GM21576 (cell line): ENCODE measurements at regions not wholly inside any gene's neighbourhood (a gene's known extent, or its start where the extent isn't known, plus 50 kb on each side); places are given as distances from the start of the nearest gene placed in this dataset.
A peak's percentile ranks its signal among the peaks of the same experiment; 100 is the strongest.

Experiments used
- ATAC-seq: cut with Tn5 transposase; IDR thresholded peaks from one replicate; pipeline ENCODE4 v1.9.1; 2021; ENCODE audit warnings: mild to moderate bottlenecking, moderate library complexity; ENCODE audit not compliant: unreplicated experiment

- ATAC-seq = no peak
Observed at GRCh38 chrX:7294483-7294882, 146.5 kb upstream of the PUDP start.

DNA sequence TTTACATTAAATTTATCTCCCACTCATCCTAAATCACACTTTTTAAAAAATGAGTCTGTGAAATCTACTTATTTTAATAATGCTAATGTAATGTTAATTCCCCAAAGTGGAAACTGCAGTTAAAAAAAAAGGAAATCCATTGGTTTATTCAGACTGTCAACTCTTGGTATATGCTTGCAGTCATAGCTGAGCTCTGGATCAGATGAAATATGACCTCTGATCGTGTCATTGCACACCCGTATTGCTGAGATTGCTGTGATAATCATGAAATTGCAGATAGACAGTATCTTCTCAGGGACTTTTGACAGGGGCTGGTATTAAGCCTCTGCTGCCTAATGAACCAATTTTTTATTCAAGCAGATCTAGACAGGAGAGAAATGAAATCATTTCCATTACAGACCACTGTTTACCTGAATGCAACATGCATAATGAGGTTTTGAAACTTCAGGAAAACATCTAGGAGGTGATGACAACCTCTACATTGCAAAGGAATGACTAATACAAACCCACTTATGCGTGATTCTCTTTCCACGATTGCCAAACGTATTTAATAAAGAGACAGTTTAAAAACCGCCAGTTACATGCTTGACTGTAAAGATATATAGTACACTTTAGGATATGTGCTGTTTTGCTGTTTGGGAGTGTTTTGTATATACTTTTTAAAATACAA lies 138.3 kb upstream of the PUDP start:
- ATAC-seq = no peak

GRCh38 chrX:7285765-7286164 lies 137.8 kb upstream of the PUDP start:
- ATAC-seq = no peak

DNA sequence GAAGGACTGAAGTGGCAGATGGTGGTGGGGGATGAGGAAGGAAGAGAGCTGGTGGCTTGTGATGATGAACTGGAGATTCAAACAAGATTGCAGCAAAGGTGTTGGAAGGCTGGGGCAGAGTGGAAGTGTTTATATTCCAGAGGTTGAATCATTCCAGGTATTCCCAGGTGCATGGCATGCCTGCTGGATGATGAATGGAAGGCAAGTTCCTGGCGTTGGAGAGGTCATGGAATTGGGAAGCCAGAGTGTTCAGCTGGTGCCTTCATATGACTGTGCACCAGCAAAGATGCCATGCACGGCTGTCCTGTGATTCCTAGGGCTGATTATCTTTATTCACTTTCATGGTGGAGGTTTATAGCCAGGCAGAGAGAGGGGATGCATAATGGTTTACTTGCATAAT lies 135.8 kb upstream of the PUDP start:
- ATAC-seq = no peak

DNA sequence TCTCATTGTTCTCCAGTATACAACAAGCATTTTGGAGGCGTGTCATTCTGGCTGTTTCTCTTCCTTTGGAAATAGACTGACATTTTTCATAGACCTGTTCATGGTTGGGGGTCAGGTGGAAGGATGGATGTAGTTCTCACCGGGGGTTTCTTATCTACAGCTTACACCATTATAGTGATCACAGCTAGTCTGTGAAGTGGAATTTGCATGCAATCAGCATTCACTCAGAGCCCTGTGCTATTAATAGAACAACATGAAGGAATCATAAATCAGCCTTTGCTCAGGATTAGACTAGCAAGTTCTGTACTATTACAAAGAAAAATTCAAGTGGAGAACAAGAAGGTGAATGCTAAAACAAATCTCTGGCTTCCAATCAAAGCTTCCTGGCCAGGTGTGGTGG lies 132.6 kb upstream of the PUDP start:
- no peak for ATAC-seq

- no peak for ATAC-seq
Observed at GRCh38 chrX:7272346-7272745, 124.4 kb upstream of the PUDP start.

DNA sequence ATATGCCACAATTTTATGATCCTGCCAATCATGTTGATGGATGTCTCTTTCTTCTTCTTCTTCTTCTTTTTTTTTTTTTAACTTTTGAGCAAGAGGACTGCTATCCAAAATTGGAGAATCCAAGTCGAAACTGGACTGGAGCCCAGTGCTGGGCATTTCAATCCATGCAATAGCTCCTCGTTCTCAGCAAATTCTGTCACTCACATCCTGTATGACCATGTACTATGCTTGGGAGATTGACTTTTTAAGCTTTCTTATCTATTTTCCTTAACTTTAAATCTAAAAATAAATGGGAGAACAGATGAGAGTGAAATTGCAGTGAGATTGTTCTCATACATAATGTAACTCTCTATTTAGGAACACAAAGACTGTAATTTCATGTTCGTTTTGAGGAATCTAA lies 123.0 kb upstream of the PUDP start:
- ATAC-seq = no peak

DNA sequence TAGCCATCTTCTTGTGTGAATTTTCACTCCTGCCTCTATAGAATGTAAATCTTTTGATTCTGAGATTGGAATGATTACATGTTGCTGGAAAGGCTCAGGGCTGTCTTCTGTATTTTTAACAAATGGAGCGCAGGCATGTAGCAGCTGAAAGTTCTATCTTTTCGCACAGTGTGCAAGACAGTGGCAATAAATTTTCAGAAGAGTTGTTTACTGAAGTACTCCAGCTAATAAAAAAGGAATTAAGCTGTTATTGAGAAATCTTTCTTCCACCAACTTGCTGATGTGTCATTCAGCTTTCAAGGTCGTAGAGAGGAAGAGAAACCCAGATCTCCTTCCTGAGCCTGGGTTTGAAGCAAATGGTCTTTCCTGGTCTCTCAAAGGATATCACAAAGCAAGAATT lies 122.0 kb upstream of the PUDP start:
- ATAC-seq = no peak

DNA sequence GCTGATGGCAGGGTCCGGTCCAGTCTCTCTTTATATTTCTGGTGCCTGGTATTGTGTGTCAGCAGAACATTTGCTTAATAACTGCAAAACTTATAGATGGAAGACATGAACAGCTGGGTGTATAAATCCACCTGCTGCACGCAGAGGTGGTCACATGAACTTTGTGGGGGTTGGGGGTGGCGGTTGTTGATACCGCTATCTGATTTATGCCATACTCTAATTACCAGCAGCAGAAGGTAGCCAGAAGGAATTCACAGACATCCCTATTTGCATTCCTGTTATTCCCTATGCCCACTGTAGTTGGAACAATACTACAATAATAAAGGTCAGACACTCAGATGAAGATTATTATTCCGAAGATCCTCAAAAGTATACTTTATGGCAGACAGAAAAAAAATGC lies 121.6 kb upstream of the PUDP start:
- ATAC-seq = no peak

DNA sequence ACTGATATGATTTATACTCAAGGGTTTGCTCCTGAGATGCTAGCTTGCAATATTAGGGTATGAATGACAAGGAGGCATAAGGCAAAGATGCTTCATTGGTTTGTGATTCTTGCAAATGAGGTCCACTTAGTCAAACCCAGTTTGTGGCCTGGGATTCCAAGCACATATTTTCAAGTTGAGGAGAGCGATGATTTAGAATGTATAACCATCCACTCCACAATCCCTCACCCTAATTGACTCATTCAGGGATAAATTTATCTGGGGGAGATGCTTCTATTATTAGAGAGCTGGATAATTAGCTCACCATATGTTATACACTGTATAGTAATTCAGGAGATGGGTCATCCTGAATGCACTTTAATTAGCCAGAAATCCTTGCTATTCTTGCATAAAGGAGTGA lies 118.3 kb upstream of the PUDP start:
- no peak for ATAC-seq

DNA sequence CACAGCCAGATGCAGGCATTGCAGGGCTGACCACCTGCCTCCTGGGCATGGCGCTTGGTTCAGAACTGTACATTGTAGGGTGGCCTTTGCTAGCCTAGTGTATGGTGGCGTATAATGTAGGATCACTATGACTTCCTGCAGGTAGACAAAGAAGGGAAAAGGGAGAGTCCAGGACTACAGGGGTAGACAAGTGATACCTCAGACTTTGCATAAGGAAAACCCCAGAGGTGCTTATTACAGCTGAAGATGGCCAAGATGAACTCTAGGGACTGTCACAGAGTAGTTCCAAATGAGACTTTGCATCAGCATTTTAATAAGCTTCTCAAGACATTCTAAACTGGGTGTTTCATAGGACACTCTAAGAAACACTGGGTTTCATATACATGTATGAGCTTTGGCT lies 116.4 kb upstream of the PUDP start:
- ATAC-seq = peak; percentile 48

DNA sequence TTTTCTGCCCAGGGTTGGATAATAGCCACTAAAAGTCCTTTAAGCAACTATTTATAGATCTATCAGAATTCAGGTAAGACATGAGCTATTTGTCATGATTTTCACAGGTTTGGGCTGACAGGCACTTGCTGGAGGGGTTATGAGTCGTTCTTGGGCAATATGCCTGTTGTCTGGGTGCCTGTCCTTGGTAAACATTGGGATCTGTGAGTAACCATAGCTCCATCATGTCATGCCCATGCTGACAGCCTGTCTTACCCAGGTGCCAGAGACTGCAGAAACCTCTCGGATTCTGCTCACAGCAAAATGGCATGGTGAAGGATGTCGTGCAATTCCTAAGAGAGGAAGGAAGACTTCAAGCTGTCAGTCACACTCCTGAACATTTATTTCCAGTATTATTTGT lies 116.0 kb upstream of the PUDP start:
- ATAC-seq = no peak

GRCh38 chrX:7263330-7263729 lies 115.4 kb upstream of the PUDP start:
- ATAC-seq = no peak

- ATAC-seq = no peak
Observed at GRCh38 chrX:7262551-7262950, 114.6 kb upstream of the PUDP start.

DNA sequence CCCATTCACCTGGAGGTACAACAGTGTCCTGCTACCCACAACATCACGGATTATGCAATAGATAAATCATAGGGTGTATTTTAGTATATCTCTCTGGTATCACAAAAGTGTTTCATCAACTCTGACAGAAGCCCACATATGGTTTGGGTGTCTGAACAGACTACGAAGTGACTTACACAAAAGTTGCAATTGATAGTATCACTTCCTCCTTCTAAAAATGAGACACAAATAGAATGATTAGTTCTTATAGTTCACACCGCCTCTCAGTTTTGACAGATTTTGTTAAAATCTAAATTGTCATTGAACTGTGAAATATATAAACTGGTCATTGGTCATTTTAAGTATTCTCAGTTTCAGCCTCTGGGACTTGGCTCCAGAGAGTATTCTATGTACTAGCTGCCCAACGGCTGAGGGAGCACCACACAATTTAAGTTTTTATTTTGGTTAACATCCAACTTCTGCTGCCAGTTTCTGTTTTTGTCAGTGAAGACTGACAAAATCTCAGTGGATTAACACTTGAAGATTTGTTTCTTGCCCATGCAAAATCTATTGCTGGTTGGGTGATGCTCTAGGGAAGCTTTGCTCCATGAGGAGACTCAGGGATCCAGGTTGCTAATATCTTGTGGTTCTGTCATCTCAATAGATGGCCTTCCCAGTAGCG lies 113.8 kb upstream of the PUDP start:
- peak; percentile 92 for ATAC-seq

DNA sequence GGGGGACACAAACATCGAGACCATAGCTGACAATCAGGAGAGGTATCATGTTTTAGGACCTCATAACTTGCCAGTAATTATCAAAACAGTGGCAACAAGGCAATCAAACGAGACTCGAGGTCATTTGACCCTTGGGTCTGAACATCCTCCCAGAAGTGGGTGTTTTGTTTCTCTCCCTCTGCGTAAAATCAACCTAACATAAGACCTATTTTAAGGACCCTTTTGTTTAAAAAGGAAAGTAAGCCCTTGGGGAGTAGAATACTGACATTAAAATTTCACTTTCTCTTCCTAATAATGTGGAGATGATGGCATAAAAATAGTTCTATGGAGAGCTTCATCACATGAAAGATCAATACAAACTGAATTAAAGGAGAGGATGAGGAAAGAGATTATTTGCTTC lies 106.2 kb upstream of the PUDP start:
- ATAC-seq = no peak

GRCh38 chrX:7253565-7253964 lies 105.6 kb upstream of the PUDP start:
- ATAC-seq = no peak

DNA sequence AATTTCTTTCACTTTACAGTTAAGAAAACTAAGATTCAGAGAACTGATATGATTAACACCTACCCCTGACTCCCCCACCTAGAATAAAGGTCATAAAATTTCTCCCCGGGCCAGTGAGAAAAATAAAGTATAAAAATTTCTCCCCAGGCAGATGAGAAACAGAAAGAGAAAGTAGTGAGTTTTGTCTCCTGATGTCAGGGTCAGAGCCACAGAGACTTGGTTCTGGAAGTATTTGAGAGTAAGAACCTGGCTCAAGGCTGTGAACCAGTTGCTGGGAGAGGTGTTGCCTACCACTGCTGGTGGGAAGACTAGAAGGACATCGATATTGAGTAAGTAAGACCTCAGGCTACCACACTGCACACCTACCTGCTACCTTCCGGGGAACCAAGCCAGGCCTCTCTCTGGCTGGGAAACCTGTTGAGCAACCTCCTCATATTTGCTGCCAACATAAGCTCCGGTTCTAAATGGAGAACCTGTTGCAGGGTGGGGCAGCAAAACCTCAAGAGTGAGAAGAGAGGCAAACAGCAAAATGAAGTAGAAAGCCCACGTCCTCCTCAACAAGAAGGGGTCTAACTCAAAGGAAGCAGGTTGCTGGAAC lies 104.2 kb upstream of the PUDP start:
- ATAC-seq = no peak

DNA sequence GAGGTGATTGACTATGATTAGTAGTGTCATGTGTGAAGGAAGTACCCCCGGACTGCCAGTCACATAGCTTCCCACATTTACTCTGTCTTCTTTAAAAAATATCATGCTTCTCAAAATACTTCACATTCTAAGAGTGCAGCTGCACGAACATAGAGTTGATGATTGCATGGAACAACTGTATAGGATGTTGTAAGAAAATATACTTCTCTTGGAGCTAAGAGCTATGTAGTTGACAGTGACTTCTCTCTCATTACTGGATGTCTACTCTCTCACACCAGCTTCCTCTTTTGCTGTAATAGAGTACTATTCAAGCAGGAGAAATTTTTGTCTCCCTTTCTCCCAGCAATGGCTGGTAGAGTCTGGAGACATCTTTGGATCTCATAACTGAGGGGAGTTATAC lies 99.4 kb upstream of the PUDP start:
- ATAC-seq = no peak

GRCh38 chrX:7244405-7244804 lies 96.5 kb upstream of the PUDP start:
- ATAC-seq = no peak

DNA sequence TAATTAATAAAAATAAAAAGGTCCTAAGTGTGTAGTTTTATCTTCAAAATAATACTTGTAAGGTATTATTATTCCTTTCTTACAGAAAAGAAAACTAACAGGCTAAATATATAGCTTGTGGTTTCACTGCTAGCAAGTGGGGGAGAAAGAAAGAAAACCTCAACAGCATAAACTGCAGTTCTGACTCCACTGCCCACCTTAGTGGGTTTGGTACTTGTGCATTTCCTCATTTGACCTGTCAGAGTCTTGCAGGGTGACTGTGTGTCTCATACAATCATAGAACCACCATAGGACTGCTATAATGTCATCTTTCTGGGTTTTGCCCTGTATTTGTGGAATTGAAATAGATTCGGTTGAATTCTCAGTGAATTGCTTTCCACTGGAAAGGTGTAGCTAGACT lies 94.7 kb upstream of the PUDP start:
- peak; percentile 99 for ATAC-seq

GRCh38 chrX:7240929-7241328 lies 93.0 kb upstream of the PUDP start:
- ATAC-seq = no peak

DNA sequence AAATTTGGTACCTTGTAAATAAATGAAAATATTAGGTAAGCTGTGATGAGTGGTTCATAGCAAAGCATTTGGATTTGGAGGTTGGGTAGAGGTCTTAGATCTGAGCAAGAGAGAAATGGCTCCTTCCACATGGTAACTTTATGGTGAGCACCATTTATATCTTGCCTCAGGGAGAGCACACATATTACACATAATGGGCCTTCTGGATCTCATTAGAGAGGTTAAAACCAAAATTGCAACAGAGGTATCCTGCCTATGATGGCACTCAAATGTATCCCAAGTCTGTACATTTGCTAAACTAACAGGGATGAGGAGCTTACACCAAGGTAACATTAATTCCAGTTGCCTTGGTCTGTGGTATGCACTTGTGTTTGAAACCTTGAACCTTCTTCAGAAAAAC lies 87.1 kb upstream of the PUDP start:
- ATAC-seq = no peak
